ENCODE measurements at regions not wholly inside any gene's neighbourhood (a gene's known extent, or its start where the extent isn't known, plus 50 kb on each side); places are given as distances from the start of the nearest gene placed in this dataset.
"Not testable (repeated sequence)": the region's sequence is repeated elsewhere in the genome, so short reads cannot be mapped to it uniquely, and the experiment has no call there.

DNA sequence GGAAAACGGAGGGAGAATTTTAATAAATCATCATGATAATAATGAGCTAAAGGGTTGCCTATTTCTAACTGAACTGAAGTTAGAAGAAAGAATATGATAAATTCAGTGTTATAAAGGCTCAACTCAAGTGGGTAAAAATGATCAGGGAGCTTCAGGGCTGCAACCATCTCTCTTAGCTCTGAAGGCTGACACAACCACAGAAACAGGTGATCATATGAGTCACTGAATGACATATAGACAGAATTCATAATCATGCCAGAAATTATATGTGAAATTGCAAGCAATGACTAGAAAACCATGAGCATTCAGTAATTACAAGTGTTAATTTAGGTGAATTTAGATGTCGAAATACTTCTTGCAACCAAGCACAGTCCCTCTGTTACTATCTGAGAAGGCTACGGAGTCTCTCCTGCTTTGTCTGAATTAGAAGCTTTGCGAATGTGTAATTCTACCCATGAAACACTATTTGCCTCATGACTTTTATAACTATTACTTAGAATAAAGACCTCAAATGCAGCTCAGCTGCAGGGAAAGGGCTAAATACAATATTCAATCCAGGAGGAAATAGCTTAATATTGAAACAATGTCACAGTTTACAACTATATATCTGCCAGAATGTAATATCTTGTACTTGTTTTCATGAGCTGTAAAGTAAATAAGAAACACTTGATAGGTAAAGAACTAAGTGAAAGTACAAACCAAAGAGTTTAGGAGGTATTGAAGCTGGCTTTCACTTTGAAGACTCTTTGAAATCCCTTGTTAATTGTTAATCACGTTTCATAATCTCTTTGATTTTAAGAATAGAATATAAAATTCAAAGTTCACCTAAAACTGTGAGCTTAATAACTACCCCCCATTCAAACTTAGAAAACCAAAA lies 1972.6 kb downstream of the ARAP2 start:
- no peak for DNase-seq (ENCODE audit: low read depth in 2 of 2)

- no peak for DNase-seq (ENCODE audit: low read depth in 2 of 2)
Measured at GRCh38 chr4:34279011-34279410, 1965.3 kb downstream of the ARAP2 start.

DNA sequence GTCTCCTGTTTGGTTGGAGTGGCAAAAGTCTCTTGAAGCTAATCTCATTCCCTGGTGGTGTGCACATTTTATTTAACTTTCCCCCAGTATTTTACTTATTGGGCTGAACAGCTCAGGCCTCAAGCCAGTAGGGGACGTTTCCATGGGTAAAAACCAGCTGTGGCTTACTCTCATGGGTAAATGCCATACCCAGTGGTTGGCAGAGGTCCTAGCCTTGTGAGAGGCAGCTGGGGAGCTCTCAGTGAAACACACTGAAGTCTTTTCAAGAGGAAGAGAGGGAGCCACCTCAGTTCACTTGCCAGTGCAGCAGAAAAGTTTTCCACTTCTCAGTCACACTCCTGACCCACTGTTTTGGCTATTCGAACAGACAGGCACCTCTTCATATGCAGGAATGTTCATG lies 1964.2 kb downstream of the ARAP2 start:
- no peak for DNase-seq (ENCODE audit: low read depth in 2 of 2)

DNA sequence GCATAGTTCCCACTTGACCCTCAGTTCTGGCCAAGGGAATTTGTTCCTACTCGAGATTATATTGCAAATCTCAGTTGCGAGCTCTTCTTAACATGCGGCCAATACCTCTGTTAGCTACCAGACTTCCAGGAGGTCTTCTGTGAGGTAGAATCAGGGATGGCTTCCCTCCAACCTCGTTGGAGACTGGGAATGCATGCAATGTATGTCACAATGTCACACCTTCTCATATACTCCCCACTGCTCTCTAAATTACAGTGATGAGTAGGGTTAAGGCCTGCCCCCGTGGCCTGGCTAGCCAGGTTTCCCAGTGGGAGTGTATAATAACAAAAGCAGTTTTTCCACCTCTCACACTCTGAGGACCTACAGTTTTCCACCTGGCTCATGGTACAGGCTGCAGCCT lies 1962.5 kb downstream of the ARAP2 start:
- no peak for DNase-seq (ENCODE audit: low read depth in 2 of 2)

DNA sequence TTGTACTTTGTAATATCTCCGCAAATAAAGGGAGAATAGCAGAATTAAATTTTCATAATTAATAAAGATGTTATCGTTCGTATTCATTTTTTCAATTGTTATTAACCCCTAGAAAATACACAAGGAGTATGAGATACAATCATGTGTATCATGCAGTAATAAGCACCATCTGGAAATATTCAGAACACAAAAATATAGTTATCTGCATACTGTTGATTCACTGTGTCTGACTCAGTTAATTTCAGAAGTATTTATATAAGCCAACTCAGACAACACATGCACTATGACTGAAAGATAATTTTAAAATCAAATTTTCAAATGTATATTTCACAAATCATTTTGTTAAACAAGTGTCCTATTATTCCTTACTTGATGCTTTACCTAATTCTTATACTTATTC lies 1954.8 kb downstream of the ARAP2 start:
- no peak for DNase-seq (ENCODE audit: low read depth in 2 of 2)

DNA sequence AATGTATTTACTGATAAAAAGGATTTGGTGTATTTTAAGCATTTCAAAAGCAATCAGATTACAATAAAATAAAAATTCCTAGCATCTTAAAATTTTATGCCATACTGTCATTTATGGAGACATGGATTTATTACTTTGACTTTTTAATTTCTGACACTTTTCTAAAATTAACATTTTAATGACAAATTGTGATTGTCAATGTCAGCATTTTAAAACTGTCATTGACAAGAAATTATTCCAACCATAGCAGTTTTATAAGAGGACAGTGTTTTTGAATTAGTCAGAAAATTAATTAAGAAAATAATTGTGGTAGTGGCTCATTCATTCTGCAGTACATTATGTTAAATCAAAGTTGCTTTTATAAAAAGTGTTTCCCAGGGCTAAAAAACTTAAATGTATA lies 1954.4 kb downstream of the ARAP2 start:
- DNase-seq (ENCODE audit: low read depth in 2 of 2), result no peak

DNA sequence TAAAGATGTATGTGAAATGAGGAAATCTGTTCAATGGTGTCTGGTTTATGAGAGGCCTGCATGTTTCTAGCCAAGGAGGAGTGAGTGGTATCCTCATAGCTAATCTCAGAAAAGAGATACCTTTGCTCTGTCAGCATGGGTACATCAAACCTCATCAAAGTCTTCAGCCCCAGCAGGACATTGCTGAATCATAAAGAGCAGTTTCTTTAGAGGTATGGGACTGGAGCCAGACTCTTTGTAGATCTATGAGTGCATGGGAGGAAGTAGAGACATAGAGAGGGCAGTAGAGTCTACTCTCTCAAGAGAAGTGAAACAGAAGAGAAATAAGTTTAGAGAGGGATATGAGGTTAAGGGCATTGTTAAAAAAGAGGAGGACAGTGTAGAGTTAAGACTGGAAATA lies 1950.9 kb downstream of the ARAP2 start:
- no peak for DNase-seq (ENCODE audit: low read depth in 2 of 2)

- no peak for DNase-seq (ENCODE audit: low read depth in 2 of 2)
Measured at GRCh38 chr4:34309383-34309906, 1934.9 kb downstream of the ARAP2 start.

DNA sequence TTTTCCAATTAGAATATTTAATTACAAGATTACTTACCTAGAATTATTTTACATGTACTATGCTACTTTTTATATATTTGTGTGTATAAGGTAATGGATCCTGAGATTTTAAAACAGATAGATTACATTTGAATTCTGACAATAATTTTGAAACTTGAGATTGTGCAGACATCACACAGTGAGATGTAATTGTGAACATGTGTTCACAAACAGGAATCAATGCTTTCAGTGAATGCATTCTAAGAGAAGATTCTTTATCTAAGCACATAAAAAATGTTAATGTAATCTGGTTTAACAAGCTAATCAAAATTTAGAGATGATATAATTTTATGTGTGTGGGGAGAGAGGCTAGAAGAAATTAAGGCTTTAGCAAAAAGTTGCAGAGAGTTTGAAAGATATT lies 1925.5 kb downstream of the ARAP2 start:
- DNase-seq (ENCODE audit: low read depth in 2 of 2), result no peak

- DNase-seq (ENCODE audit: low read depth in 2 of 2), result no peak
Measured at GRCh38 chr4:34323549-34324320, 1920.6 kb downstream of the ARAP2 start.

DNA sequence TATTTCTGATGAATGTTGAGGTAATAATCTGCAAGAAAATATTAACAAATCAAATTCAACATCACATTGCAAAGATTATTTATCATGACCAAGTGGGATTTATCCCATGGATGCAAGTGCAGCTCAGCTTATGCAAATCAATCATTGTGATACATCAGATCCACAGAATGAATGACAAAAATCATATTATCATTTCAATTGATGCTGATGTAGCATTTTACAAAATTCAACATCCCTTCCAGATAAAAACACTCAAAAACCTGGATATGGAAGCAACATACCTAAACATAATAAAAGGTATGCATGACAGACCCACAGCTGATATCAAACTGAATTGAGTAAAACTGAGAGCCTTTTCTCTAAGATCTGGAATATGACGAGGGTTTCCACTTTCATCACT lies 1915.4 kb downstream of the ARAP2 start:
- no peak for DNase-seq (ENCODE audit: low read depth in 2 of 2)

DNA sequence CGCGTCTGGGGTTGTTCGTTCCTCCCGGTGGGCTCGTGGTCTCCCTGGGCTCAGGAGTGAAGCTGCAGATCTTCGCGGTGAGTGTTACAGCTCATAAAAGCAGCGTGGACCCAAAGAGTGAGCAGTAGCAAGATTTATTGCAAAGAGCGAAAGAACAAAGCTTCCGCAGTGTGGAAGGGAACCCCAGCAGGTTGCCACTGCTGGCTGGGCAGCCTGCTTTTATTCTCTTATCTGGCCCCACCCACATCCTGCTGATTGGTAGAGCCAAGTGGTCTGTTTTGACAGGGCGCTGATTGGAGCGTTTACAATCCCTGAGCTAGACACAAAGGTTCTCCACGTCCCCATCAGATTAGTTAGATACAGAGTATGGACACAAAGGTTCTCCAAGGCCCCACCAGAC lies 1909.2 kb downstream of the ARAP2 start:
- not testable (repeated sequence) for DNase-seq (ENCODE audit: low read depth in 2 of 2)

GRCh38 chr4:34335556-34335955 lies 1908.8 kb downstream of the ARAP2 start:
- DNase-seq (ENCODE audit: low read depth in 2 of 2), result not testable (repeated sequence)

DNA sequence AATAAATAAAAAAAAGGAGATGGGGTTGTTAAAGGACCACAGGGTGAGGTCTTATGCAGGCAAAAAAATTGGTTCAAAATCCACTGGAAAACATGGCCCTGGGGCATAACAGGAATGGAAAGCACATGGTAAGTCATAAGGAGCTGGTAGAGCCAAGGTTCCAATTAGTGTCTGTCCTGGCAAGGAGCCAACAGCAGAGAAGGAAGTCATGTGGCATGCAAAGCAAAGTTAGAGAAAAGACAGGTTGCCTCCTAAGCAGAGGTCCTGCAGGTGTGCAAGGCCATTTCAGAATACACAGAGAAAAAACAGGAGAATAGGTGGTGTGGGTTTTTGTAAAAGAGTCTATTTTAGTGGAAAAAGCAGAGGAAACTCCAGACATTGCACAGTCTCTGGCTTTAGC lies 1881.7 kb downstream of the ARAP2 start:
- DNase-seq (ENCODE audit: low read depth in 2 of 2), result no peak

DNA sequence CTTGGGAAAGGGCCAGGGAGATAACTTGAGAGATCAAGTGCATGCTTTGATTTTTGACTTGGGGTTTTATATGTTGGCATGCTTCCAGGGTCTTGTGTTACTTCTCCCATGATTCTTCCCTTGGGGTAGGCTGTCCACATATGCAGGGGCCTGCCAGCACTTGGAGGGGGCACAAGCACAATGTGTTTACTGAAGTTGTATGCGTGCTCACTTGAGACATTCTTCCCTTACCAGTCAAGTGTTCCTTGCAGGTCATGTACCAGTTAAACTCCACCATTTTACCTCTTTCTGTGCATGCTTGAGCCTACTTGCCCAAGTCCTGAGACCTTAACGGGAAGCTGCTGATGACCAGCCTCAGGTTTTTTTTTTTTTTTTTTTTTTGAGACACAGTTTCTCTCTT lies 1880.5 kb downstream of the ARAP2 start:
- DNase-seq (ENCODE audit: low read depth in 2 of 2), result no peak

- no peak for DNase-seq (ENCODE audit: low read depth in 2 of 2)
Measured at GRCh38 chr4:34365946-34366345, 1878.4 kb downstream of the ARAP2 start.

DNA sequence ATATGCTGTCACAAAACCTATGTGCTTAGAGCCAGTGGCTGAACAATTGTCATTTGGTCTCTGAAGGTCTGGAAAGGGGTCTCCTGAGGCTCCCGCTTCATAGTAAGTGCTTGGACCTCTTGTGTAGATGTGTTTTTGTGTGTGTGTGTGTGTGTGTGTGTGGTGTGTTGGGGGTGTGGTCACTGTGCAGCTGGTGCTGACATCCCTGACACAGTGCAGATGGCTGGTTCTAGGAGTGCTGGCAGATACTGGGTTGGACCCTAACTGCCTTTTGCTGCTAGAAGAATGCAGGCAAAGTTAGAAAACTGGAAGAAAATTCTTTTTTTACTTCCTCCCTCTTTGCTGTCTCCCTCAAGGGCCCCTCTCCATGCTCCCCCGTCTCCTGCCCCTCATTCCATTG lies 1872.6 kb downstream of the ARAP2 start:
- no peak for DNase-seq (ENCODE audit: low read depth in 2 of 2)

DNA sequence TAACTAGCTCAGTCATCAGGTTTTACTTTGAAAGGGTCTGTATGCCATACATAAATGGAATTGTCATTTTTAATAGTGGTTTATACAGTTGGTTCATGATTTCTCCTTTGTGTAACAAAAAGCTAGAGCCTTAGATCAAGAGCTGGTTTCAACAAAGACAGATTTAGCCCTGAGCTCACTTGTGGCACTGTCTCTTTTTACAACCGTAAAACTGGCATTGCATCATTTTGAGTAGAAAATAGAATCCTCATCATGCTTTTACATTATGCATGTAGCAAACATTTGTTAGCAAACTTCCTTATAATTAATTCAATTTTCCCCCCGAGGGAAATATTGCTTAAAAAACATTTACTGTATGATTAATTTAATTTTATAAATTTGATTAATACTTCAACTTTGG lies 1871.5 kb downstream of the ARAP2 start:
- no peak for DNase-seq (ENCODE audit: low read depth in 2 of 2)

DNA sequence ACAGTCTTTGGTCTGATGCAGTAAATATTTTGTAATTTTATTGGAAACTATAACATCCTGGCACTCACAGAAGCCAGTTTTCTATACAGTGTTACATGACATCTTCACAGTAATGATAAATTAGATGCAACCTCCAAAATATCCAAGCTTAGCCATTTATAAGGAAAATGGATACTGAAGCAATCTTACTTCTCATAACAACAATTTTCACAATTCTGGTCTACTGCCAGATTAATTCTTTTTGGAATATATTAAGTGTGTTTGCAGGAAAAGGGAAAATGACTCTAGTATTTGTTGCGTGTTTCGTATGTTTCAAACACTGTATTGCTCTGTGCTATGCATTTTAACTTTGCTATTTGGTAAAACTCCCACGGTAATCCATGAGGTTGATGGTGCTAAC lies 1870.9 kb downstream of the ARAP2 start:
- DNase-seq (ENCODE audit: low read depth in 2 of 2), result no peak

DNA sequence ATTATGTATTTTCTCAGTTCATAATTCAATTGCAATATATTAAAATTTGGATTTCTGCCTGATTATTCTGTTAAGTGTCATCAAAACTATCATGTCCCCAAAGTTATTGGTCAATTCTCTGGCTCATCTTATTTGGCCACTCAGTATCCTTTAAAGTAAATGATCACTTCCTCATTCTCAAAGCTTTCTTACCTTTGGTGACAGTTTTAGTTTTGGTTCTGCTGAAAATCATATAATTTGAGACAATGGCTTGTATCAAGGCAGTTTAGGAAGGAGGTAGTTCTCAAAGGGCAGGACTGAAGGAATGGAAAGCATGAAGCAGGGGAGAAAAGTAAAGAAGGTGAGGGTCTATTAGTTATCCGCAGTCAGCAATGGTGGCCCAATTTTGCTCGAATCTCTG lies 1832.1 kb downstream of the ARAP2 start:
- no peak for DNase-seq (ENCODE audit: low read depth in 2 of 2)

GRCh38 chr4:34412911-34413310 lies 1831.4 kb downstream of the ARAP2 start:
- no peak for DNase-seq (ENCODE audit: low read depth in 2 of 2)

GRCh38 chr4:34417160-34417559 lies 1827.2 kb downstream of the ARAP2 start:
- DNase-seq (ENCODE audit: low read depth in 2 of 2), result no peak

DNA sequence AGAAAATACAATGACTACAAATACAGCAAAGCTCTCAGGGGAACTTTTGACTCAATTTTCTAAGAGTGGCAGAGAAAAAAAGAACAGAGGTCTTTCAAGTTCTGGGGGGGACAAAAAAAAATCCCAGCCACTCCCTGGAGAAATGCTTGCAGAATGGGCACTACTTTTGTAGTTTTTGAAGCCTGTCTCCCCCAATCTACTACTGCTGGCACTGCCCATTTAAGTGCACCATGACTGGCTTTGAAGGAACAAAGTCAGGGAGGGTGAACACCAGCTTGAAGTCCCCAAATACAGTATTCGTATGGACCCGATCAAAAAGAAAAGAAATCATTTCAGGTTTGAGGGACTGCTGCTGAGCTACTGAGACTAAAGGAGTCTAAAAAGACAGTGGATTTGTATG lies 1824.4 kb downstream of the ARAP2 start:
- no peak for DNase-seq (ENCODE audit: low read depth in 2 of 2)

All from stimulated activated CD8-positive, alpha-beta memory T cell treated with anti-CD3 and anti-CD28 coated beads, Interleukin-2, amount 100 ng/mL, for 48 hours (primary cell).